Activated naive CD8-positive, alpha-beta T cell treated with anti-CD3 and anti-CD28 coated beads, Interleukin-2, amount 50 U/mL, for 24 hours (primary cell): ENCODE measurements at regions not wholly inside any gene's neighbourhood (a gene's known extent, or its start where the extent isn't known, plus 50 kb on each side); places are given as distances from the start of the nearest gene placed in this dataset.

Experiments
- ATAC-seq: fragments of 150-1000 bp; cut with Tn5 transposase; one replicate; pipeline ENCODE4 v1.10.0; 2021
- DNase-seq: peaks from one replicate; pipeline ENCODE4 v3.0.0; 2021
- H3K27ac Mint-ChIP-seq: one replicate; pipeline ENCODE4 v1.8.0; 2021; ENCODE audit warnings: mild to moderate bottlenecking, mixed read lengths
- H3K27me3 Mint-ChIP-seq: one replicate; pipeline ENCODE4 v1.8.0; 2021; ENCODE audit warnings: mixed read lengths
- H3K36me3 Mint-ChIP-seq: one replicate; pipeline ENCODE4 v1.8.0; 2021; ENCODE audit warnings: low read depth, mixed read lengths
- H3K4me1 Mint-ChIP-seq: one replicate; pipeline ENCODE4 v1.8.0; 2021; ENCODE audit warnings: mixed read lengths
- H3K4me3 Mint-ChIP-seq: one replicate; pipeline ENCODE4 v1.8.0; 2021; ENCODE audit warnings: mild to moderate bottlenecking, moderate library complexity, mixed read lengths
- H3K9me3 Mint-ChIP-seq: one replicate; pipeline ENCODE4 v1.8.0; 2021; ENCODE audit warnings: mixed read lengths

DNA sequence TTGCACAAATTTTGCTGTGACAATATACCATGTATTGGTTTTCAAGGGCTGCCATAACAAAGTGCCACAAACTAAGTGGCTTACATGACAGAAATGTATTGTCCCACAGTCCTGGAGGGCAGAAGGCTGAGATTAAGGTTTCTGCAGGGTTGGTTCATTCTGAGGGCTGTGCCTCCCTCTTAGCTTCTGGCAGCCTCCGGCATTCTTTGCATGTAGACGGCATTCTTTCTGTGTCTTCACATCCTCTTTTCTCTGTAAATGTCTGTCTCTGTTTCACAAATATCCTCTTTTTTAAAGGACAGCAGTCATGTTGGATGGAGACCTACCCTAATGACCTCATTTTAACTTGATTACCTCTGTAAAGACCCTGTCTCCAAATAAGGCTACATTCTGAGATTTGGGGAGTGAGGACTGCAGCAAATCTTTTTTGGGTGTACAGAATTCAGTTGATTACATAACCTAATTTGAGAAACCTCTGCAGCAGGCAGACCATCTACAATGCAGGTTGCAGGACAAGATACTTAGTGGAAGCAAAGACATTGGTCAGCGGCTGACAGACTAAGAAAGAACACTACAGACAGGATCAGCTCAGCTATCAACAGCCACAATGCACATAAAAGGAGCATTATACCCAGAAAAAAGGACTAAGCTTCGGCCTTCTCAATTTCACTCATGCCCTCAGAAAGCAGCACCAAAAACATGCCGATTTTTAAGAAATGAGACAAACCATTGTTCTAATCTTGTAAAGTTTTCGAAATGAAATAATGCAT is 84.6 kb upstream of the FAM3C start:
- H3K27ac Mint-ChIP-seq: no peak overlapping the region
- ATAC-seq: no peak
- H3K4me1 Mint-ChIP-seq: peaks cover 7% of the 10 kb centered on the region
- H3K27me3 Mint-ChIP-seq: no peaks in the 10 kb centered on the region
- H3K36me3 Mint-ChIP-seq: no peaks in the 10 kb centered on the region
- DNase-seq: no peak
- no peaks in the 10 kb centered on the region for H3K9me3 Mint-ChIP-seq
- no peak overlapping the region for H3K4me3 Mint-ChIP-seq

DNA sequence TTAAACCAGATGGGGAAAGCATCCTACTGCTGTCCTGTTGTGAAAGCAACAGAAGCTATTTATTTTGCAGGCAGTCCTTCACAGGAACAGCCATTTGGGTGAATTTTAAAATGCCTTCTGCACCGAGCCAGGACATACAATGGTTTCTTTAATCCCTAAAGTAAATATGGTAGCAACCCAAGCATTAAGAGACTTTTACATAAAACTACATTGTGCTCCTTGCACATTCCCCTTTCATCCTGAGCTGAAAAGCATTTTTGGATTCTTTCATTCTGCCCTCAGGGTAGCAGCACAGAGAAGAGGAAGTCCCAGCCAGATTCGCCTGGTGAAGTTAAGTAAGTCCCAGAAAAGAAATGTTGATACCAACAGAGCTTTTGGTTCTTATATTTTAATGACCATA is 84.0 kb upstream of the FAM3C start:
- ATAC-seq: no peak
- DNase-seq: no peak
- Mint-ChIP-seq H3K36me3 (no peaks in the 10 kb centered on the region), H3K27me3 (no peaks in the 10 kb centered on the region), H3K27ac (no peak overlapping the region), H3K4me1 (peaks cover 7% of the 10 kb centered on the region), H3K9me3 (no peaks in the 10 kb centered on the region), H3K4me3 (no peak overlapping the region)

DNA sequence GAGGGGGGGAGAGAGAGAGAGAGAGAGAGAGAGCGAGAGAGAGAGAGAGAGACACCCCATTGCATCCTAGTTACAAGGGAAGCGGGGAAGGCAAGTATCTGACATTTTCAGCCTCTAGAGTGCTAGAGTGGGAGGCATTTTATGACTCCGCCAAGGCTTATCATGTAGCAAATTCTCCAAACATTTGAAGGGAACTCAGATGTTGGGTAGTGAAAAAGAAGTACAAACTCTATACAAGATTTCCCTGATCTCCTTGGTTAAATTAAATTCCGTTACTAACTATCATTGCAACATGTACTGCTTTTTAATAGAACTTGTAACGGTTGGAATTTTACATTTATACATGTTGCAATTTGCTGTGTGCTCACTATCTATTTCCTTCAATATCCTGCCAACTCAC is 83.4 kb upstream of the FAM3C start:
- Mint-ChIP-seq H3K27me3 (no peaks in the 10 kb centered on the region), H3K36me3 (no peaks in the 10 kb centered on the region), H3K4me3 (no peak overlapping the region), H3K27ac (no peak overlapping the region), H3K4me1 (peaks cover 7% of the 10 kb centered on the region), H3K9me3 (no peaks in the 10 kb centered on the region)
- DNase-seq (no peak), ATAC-seq (no peak)

DNA sequence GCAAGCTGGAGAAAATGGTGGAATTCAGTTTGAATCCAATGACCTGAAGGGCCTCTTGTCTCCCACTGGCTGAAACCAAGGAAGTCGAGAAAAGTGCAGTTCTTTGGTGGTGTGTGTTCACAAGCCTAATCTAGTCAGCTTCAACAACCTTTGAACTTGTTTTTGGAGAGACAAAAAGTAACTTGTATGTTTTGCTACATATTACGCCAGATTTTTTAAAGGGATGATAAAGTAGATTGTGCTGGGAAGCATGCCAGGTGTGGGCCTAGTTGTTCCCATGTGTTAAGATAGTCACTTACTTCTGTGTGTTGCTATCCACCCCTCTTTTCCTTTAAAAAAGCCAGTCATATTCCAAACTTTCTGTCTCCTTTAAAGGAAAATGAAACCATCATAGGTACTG is 79.7 kb upstream of the FAM3C start:
- Mint-ChIP-seq H3K27me3 (no peaks in the 10 kb centered on the region), H3K36me3 (no peaks in the 10 kb centered on the region), H3K4me3 (no peak overlapping the region), H3K9me3 (no peaks in the 10 kb centered on the region), H3K4me1 (no peaks in the 10 kb centered on the region), H3K27ac (no peak overlapping the region)
- DNase-seq (no peak), ATAC-seq (no peak)

DNA sequence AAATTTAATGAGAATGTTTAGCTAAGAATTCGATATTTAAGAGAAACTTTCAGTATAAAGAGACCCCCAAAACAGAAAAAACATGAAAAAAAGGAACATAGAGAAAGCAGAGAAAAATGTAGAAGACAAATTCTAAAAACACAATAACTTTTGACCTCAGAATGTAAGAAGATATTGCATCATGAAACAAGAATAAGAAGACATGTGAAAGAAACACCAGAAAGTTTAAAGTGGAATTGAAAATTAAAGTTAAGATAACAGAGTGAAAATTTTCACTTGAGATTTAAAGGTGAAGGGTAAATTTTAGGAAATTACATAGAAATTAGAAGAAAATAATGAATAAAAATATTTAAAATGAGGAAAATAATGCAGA is 78.2 kb upstream of the FAM3C start:
- H3K27ac Mint-ChIP-seq: no peak overlapping the region
- H3K9me3 Mint-ChIP-seq: no peaks in the 10 kb centered on the region
- ATAC-seq (no peak), DNase-seq (no peak)
- no peaks in the 10 kb centered on the region for H3K4me1 Mint-ChIP-seq
- H3K27me3 Mint-ChIP-seq: no peaks in the 10 kb centered on the region
- no peaks in the 10 kb centered on the region for H3K36me3 Mint-ChIP-seq
- H3K4me3 Mint-ChIP-seq: no peak overlapping the region

DNA sequence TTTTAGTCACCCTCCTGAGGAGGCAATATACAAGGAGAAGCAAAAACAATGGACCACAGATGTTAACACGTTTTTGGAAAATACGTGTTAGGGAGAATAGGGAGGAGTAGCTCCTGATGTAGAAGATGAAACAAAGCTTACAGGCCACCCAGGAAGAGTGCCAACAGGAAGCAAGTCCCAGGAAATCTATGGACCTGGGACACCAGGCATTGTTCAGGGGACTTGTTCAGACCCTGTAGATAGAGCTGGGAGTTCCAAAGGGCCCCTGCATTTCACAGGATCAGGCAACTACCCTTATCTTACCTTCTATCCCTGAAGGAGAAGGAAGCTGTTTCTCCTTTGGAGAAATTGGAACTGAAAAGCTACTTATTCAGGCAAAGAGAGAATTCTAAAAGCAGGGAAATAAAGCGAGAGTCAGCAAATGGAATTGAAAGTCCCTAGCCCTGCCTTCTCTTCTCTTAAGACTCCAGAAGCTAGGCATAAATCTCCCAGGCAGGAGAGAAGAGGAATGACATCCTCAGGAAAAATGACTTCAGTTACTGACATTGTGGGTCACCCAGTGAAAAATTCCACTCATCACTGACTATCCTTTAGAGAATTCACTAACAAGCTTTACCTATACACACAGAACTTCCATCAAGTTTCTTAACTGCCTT is 77.7 kb upstream of the FAM3C start:
- ATAC-seq (no peak), DNase-seq (no peak)
- H3K27ac Mint-ChIP-seq: no peak overlapping the region
- no peak overlapping the region for H3K4me3 Mint-ChIP-seq
- H3K27me3 Mint-ChIP-seq: no peaks in the 10 kb centered on the region
- H3K9me3 Mint-ChIP-seq: no peaks in the 10 kb centered on the region
- no peaks in the 10 kb centered on the region for H3K36me3 Mint-ChIP-seq
- H3K4me1 Mint-ChIP-seq: no peaks in the 10 kb centered on the region

DNA sequence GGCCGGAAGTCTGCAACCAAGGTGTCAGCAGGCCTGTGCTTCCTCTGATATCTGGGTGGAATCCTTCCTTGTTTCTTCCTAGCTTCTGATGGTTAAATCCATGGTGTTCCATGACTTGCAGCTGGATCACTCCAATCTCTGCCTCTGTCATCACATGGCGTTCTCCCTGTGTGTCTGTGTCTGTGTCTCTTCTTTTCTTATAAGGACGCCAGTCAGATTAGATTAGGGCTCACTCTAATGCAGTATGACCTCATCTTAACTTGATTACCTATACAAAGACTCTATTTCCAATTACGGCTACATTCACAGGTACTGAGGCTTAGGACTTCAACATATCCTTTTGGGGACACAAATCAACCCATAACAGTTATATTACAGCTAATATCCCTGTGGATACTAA is 70.3 kb upstream of the FAM3C start:
- Mint-ChIP-seq H3K27ac (no peak overlapping the region), H3K27me3 (no peaks in the 10 kb centered on the region), H3K36me3 (no peaks in the 10 kb centered on the region), H3K9me3 (peaks cover 4% of the 10 kb centered on the region), H3K4me3 (no peak overlapping the region), H3K4me1 (no peaks in the 10 kb centered on the region)
- ATAC-seq: no peak
- no peak for DNase-seq

DNA sequence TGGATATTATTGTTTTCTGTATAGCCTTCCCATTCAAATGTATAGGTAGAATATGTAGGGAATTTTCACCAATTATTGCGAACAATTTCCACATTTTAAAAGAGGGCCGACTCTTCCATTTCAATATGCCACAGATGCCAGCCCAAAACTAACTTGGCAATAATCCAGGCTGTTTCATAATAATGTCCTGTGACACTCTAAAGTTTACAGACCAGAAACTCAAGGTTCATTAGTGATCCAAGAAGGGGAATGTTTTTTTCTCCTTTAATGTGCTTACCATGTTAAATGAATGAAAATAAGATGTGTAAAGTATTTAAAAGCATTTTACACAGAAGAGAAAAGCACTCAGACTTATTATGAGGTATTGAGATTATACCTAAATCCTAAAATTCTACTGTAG is 63.0 kb upstream of the FAM3C start:
- H3K4me3 Mint-ChIP-seq: no peak overlapping the region
- H3K9me3 Mint-ChIP-seq: no peaks in the 10 kb centered on the region
- DNase-seq (no peak), ATAC-seq (no peak)
- peaks cover 2% of the 10 kb centered on the region for H3K27me3 Mint-ChIP-seq
- H3K36me3 Mint-ChIP-seq: no peaks in the 10 kb centered on the region
- no peak overlapping the region for H3K27ac Mint-ChIP-seq
- H3K4me1 Mint-ChIP-seq: no peaks in the 10 kb centered on the region

DNA sequence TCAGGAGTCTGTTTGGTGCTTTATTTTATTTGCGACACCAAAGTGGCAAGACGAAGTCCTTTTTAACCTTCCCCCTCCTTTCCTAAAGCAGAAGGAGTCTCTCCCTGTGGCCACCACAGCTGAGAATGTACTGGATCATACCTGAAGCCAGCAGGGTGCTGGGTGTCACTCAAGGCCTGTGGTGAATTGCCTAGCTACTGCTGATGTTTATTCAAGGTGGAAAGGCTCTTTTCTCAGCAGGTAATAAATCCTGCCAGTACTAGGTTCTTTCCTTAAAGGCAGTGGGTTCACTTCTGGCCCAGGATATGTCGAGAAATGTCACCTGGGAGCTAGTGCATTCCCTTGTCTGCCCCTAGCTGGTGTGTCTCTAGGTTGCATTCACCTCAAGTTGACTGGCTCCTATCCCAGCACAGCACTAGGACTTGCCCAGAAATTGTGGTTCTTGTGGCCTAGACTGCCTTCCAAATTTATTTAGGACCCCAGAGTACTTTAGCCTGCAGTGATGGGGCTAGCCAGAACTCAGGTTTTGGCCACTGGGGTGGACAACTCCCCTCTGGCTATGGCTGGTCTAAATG is 60.8 kb upstream of the FAM3C start:
- Mint-ChIP-seq H3K27ac (no peak overlapping the region), H3K27me3 (peaks cover 2% of the 10 kb centered on the region)

DNA sequence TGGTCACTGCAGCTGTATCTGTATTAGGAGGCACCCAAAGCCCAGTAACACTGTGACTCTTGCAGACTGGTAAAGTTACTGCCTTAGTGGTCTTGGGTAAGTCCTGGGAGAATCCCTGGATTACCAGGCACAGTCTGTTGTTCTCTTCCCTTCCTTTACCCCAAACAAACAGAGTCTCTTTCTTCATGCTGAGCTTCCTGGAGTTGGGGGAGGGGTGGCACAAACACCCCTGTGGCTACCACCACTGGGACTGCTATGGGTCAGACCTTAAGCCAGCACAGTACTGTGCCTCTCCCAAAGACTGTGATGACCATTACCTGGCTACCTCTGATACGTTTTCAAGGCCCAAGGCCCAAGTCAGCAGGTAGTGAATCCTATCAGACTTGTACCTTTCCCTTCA is 59.9 kb upstream of the FAM3C start:
- Mint-ChIP-seq H3K4me3 (no peak overlapping the region), H3K9me3 (no peaks in the 10 kb centered on the region), H3K27me3 (peaks cover 2% of the 10 kb centered on the region), H3K4me1 (no peaks in the 10 kb centered on the region), H3K36me3 (no peaks in the 10 kb centered on the region), H3K27ac (no peak overlapping the region)
- ATAC-seq (no peak), DNase-seq (no peak)

More for the DNA sequence above, 60.8 kb upstream of the FAM3C start:
- H3K4me1 Mint-ChIP-seq: no peaks in the 10 kb centered on the region
- H3K9me3 Mint-ChIP-seq: no peaks in the 10 kb centered on the region
- DNase-seq: no peak
- H3K4me3 Mint-ChIP-seq: no peak overlapping the region
- ATAC-seq: no peak
- H3K36me3 Mint-ChIP-seq: no peaks in the 10 kb centered on the region

DNA sequence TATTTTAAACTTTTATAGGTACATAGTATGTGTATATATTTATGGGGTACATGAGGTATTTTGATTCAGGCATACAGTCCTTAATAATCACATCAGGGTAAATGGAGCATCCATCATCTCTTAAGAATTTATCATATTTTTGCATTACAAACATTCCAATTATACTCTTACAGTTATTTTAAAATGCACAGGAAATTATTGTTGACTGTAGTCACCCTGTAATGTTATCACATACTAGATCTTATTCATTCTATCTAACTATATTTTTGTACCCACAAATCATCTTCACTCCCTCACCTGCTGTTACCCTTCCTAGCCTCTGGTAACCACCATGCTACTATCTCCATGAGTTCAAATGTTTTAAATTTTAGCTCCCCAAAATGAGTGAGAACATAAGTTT is 56.3 kb upstream of the FAM3C start:
- H3K27ac Mint-ChIP-seq: no peak overlapping the region
- no peaks in the 10 kb centered on the region for H3K4me1 Mint-ChIP-seq
- no peaks in the 10 kb centered on the region for H3K9me3 Mint-ChIP-seq
- no peaks in the 10 kb centered on the region for H3K36me3 Mint-ChIP-seq
- no peak overlapping the region for H3K4me3 Mint-ChIP-seq
- H3K27me3 Mint-ChIP-seq: peaks cover 2% of the 10 kb centered on the region
- DNase-seq (no peak), ATAC-seq (no peak)

DNA sequence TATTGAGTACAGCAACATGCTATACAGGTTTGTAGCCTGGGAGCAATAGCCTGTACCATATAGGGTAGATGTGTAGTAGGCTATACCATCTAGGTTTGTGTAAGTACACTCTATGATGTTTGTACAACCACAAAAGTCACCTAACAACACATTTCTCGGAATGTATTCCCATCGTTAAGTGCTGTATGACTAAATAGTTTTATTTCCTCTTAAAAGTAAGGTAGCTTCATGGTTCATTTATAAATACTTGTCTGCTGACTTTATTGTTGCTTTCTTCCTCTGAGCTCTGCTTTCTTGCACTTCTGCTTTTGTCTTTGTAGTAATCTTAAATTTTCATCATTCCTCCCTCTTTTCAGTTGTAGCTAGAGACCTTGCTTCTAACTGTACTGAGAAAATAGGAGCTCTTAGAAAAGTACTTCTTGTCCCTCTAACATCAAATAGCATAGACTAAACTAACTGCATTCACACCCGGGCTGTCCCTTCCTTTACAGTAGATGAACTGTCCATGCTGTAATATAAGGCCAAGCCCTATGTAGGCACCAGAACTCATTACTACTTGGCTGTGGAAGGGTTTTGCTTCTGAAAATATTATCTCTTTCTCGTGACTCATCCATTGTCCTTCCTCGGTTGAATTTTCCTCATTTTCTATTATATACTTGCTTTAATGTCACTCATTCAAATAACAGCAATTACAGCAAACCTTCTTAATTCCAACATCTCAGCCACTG is 55.4 kb upstream of the FAM3C start:
- Mint-ChIP-seq H3K9me3 (no peaks in the 10 kb centered on the region), H3K4me1 (no peaks in the 10 kb centered on the region), H3K36me3 (no peaks in the 10 kb centered on the region), H3K4me3 (no peak overlapping the region), H3K27me3 (peaks cover 2% of the 10 kb centered on the region), H3K27ac (no peak overlapping the region)
- no peak for DNase-seq
- no peak for ATAC-seq

DNA sequence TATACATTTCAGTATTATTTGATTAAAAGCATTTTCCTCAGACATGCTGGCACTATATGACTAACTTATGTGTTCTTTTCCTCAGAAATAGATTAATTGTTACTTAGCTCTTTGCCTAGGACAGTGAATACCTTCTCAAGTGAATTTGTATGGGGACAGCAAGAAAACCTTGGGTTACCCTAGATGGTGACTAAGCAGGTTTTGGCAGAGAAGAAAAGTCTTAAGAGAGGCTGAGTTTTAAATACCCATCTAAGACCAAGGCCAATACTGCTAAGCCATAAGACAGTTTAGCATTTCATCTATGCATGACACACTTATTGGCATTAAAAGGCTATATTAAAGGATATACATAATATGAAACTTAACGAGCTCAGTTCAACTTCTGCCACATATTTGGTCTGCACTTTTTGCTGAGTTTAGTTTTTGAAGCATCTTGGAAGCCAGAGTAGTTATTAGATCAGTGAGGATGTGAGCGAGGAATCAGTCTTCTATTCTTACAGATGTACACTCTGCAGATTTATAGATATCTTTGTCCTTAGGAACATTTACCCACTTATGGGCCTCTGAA is 54.6 kb upstream of the FAM3C start:
- Mint-ChIP-seq H3K4me3 (no peak overlapping the region), H3K27ac (no peak overlapping the region), H3K4me1 (no peaks in the 10 kb centered on the region), H3K27me3 (peaks cover 2% of the 10 kb centered on the region), H3K9me3 (no peaks in the 10 kb centered on the region), H3K36me3 (no peaks in the 10 kb centered on the region)
- ATAC-seq: no peak
- no peak for DNase-seq

DNA sequence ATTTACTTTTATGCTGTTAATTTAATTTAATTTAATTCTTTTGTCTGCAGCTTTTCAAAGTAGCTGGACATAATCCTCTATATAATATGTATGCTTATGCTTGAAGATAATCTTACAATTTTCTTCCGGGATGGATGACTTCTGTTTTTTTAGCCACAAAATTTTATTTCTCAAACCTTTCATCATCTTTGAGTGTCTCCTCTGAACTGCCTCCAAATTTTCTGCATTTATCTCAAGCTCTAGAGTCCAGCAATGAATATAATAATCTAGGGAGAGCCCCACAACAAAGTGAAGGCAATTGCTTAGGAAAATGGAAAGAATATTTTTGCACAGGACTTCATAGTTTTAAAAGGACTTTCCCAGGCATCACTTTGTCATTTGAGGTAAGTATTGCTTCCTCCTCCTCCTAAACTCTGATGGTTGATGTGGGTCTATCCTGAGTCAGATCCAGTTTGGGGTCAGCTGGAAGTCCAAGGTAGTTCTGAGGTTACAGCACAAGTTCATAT is 53.7 kb upstream of the FAM3C start:
- H3K27me3 Mint-ChIP-seq: peaks cover 2% of the 10 kb centered on the region
- H3K36me3 Mint-ChIP-seq: no peaks in the 10 kb centered on the region
- H3K4me3 Mint-ChIP-seq: no peak overlapping the region
- no peak for DNase-seq
- H3K27ac Mint-ChIP-seq: no peak overlapping the region
- ATAC-seq: no peak
- H3K4me1 Mint-ChIP-seq: no peaks in the 10 kb centered on the region
- no peaks in the 10 kb centered on the region for H3K9me3 Mint-ChIP-seq
